ENCODE measurements at regions not wholly inside any gene's neighbourhood (a gene's known extent, or its start where the extent isn't known, plus 50 kb on each side); places are given as distances from the start of the nearest gene placed in this dataset.

GRCh38 chr3:150062492-150062891 is 91.8 kb upstream of the PFN2 start:
- TF ChIP-seq POLR2AphosphoS5 (IDR thresholded peaks at IDR 0.05; ENCODE audit: low read depth, low read length) (no peak), TAF1 (IDR thresholded peaks at IDR 0.05; ENCODE audit: borderline replicate concordance, insufficient read depth, low read length) (no peak), REST (IDR thresholded peaks at IDR 0.05; ENCODE audit: insufficient read depth in 1 of 2, low read depth in 2 of 2, low read length in 2 of 2) (no peak), SIN3A (IDR thresholded peaks at IDR 0.05; ENCODE audit: borderline replicate concordance, insufficient read depth, low read length) (no peak)

All from PFSK-1 (cell line).